Mucosa of gallbladder (tissue), 1 donor: ENCODE measurements at regions not wholly inside any gene's neighbourhood (a gene's known extent, or its start where the extent isn't known, plus 50 kb on each side); places are given as distances from the start of the nearest gene placed in this dataset.

Experiments used
- DNase-seq: peaks from one replicate; pipeline ENCODE4 v3.0.0-alpha.2; 2020; ENCODE audit warnings: low spot score
- donor health status: DM: no; HTN: no; CAD: no.

DNA sequence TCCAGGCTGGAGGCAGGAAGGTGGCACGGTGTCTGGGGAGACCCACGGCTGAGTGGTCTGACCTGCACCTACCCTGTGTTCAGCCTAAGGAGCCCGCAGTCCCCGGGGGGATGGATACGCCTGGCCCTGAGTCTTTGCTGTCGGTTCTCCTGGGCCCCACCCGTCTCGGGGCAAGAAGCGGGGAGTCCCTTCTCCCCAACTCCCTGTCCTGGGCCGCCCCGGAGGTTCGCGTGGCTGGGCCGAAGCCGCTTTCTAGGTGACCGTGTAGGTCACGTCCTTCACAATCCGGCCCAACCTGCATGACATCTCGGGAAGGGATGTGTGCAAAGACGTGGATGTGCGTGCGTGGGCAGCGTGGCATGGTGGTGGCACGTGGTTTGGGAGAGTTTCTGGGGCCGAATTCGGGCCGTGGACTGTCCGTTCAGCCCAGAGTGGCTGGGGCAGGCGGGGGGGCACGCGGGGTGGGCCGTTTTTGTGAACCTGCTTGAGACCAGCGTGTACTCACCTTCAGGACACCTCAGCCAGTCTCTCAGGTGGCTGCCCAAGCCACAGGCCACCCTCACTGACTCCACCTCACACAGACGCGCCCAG, 103.3 kb downstream of the PTPRS start:
- no peak for DNase-seq

DNA sequence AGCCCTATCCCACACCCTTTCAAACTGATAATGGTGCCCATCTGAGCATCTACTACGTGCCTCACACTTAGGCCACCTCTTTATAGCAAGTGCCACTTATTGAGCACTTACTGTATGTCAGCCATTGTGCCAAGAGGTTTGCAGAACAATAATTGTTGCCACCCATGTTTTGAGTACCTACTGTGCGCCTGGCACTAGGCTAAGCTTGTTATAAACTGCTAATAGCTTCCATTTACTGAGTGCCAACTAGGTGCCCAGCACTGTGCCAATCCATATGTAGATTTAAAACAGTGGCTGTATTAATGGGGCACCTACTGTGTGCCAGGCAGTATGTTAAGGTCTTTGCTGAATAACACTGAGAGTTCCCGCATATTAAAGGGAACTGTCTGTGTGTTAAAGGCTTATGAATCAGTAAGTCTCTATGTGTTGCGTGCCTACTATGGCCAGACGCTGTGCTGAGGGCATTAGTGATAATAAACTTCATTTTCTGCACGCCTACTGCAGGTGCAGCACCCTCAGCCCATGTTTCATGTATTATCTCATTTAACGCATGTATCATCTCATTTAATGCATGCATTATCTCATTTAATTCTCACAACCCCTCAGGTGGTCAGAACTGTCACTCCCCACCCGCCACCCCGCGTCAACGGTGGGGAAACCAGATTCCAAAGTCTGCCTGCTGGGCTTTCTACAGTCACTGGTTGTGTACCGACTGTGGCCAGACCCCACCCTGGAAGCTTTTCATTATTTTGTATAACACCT, 105.0 kb downstream of the PTPRS start:
- no peak for DNase-seq

DNA sequence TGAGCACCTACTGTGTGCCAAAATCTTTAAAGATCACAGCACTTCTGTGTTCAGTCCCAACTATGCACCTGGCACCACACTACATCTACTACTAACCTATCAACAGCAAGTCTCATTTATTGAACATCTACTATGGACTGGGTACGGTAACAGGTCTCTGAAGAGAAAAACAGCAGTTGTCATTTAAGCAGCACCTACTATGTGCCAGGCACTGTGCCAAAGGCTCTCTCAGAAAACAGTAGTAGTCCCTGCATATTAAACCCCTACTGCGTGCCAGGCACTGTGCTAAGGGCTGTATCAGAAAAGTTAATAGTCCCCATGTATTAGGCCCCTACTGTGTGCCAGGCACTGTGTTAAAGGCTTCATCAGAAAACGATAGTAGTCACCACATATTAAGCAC, 106.2 kb downstream of the PTPRS start:
- no peak for DNase-seq

- no peak for DNase-seq
Measured at GRCh38 chr19:5232798-5233505, 107.7 kb downstream of the PTPRS start.

DNA sequence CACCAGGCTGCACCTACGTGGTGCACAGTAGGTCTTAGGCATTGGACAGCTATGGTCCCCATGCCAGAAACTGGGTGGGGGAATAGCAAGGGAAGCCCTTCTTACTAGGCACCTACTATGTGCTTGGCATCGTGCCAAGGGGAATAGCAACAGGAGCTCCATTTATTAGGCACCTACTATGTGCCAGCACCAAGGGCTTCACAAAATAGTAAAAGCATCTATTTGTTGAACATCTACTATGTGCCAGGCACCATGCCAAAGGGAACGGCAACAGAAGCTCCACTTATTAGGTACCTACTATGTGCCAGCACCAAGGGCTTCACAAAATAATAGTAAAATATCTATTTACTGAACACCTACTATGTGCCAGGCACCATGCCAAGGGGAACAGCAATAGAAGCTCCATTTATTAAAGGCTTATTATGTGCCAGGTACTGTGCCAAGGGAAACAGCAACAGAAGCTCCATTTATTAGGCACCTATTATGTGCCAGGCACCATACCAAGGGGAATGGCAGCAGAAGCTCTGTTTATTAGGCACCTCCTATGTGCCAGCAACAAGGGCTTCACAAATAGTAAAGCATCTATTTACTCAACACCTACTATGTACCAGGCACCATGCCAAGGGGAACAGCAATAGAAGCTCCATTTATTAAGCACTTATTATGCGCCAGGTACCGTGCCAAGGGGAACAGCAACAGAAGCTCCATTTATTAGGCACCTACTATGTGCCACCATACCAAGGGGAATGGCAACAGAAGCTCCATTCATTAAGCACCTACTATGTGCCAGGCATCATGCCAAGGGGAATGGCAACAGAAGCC, 108.5 kb downstream of the PTPRS start:
- DNase-seq: no peak

DNA sequence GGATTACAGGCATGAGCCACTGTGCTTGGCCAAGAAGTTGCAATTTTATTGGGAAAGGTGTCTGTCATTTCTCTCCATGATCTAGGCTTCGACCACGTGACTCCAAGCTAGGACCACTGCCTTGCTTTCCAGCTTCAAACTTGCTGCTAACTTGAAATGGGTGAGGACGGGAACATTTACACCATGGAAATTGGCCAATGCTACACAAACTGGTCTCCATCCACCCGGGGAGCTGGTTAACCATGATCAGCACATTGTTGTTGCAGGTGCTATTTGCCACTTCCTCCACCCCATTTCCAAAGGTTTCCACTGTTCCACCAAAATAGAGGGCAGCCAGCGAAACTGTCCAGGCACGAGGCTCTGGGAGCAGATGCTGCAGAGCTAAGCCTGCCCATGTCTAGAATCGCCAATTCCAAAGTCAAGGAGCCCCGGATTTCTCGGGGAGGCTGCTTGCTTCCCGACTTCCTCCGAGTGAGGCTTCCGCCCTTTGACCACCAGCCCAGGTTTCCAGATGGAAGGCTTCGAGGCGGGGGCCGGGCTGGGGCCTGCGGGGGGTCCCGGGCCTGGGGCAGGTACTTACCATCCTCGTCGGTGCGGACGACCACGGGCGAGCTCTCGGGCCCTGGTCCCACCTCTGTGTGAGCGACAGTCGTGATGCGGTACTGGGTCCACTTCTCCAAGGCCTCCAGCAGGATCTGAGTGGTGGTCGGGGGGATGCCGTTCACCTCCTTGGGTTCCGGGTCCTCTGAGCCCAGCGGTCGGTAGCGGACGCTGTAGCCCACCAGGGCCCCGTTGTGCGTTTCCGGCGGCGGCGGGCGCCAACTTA, 109.7 kb downstream of the PTPRS start:
- DNase-seq: no peak

DNA sequence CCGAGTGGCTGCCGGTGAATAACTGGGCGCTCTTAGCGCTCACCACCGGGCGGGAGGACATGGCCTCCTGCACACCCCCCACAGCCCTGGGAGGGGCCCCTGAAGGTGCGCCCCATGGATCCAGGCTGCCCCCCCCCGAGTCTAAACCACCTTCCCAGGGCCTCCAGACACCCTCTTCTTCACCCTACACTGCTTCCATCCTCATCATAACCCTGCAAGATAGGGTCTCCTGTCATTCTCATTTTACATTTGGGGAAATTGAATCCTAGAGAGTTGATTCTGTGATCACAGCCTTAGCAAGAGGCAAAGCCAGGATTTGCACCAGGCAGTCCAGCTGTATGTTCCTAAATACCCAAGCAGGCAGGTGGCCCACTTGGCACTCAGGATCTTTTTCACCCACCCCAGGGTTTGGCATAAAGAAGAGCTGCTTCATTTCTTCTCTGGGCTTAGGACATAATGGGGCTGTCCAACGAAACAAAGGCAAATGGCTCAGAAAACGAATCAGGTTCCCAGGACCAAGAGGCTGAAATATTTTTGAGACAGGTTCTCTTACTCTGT, 110.8 kb downstream of the PTPRS start:
- DNase-seq: no peak

DNA sequence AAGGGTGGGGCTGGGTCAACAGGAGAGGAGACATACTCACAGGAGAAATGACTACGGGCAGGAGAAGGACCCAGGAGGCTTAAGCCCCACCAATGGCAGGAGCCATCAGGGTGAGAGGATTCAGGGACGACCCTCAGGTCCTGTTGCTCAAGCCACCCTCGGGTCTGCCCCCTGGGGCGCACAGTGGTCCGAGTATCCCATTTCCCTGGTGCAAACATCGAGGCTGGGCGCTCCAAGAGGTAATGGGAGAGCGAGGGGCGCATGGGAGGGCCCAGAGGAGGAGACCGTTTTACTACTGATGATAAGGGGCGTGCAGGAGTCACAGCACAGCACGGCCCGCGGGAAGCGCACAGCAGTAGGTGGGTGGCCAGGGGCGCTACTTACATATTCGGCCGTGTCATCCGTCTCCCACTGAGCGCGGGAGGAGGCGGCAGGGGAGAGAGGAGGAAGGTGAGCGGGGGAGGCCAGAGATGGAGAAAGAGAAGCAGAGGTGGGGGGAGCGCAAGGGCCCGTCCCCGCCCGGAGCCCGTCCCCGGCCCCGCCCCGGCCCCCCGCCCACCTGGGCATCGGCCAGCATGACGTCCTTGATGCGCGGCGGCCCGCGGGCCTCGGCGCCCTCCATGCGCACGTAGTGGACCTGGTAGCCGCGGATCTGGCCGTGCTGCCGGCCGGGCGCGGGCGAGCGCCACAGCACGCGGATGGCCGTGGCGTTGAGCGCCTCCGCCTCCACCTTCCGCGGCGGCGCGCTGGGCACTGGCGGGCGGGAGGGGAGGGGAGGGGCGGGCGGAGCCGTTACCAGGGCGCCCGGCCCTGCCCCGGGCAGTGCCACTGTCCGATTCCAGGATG, 111.5 kb downstream of the PTPRS start:
- DNase-seq: no peak

GRCh38 chr19:5228490-5228889, 112.1 kb downstream of the PTPRS start:
- no peak for DNase-seq

- DNase-seq: no peak
Measured at GRCh38 chr19:5225486-5226345, 114.9 kb downstream of the PTPRS start.

- DNase-seq: no peak
Measured at GRCh38 chr19:5224480-5224879, 116.1 kb downstream of the PTPRS start.

- no peak for DNase-seq
Measured at GRCh38 chr19:5222821-5223321, 117.7 kb downstream of the PTPRS start.

DNA sequence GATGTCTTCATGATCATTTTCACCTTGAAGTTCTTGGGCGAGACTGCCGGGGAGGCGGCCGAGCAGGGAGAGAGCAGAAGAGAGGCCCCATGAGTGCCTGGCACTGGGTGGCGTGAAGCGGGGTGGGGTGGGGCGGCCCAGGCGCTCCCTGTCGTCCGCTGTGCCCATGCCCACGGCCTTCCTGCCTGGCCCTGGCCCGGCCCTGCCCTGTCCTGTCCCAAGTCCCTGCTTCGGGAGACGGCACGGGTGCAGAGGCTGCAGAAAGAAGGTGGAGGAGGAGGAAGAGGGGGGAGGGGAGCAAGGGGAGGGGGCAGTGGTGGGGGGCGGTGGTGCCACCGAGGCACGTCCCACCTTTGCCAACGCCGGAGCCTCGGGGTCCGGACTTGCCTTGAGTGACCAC, 118.4 kb downstream of the PTPRS start:
- no peak for DNase-seq

DNA sequence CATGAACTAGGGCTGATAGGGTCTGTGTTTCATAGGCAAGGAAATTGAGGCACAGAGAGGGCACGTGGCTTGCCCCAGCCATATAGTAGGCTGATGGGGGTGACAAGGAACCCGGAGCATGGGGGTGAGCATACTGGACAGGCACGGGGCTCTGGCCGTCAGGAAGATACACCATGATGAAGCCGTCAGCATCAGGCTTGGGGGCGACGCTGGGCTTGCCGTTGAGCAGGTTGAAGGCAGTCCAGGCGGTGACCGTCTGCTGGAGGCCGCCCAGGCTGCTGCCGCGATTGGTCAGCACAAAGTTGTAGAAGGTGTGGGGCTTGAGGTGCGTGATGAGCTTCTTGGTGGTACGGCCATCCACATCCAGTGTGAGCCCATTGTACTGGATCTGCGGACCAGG, 119.7 kb downstream of the PTPRS start:
- DNase-seq: no peak

GRCh38 chr19:5220361-5220760, 120.3 kb downstream of the PTPRS start:
- no peak for DNase-seq

DNA sequence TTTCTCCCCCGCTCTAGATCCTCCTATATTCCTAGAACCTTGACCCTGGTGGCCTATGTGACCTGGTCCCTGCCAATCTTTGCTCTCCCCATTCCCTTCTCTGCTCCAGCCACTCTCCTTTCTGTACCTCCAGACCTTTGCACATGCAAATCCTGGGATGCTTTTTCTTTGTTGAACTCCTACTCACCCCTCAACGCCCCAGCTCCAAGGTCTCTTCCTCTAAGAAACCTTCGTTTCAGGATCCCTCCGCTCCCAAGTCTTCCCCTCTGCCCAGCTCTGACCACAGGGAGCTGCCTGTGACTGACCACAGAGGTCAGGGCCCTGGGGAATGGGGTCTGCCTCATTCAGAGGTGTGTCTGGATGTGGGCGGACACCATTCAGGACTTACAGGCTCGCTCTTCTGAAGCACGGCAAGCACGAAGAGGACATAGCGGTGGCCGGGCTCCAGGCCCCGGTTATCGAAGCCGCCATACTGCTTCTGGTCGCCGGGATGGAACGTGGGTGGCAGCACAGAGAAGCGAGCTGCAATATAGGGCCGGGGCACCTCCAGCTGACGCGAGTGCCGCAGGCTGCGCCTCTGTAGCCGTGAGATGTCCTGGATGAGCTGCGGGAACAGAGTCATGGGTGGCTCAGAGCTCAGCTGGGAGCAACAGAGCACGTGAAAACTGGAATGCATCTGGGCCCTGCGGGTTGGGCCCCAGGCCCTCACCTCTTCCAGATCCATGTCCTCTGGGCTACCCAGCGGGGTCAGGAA, 120.9 kb downstream of the PTPRS start:
- no peak for DNase-seq

GRCh38 chr19:5218963-5219530, 121.6 kb downstream of the PTPRS start:
- no peak for DNase-seq
